ENCODE measurements at regions not wholly inside any gene's neighbourhood (a gene's known extent, or its start where the extent isn't known, plus 50 kb on each side); places are given as distances from the start of the nearest gene placed in this dataset.

DNA sequence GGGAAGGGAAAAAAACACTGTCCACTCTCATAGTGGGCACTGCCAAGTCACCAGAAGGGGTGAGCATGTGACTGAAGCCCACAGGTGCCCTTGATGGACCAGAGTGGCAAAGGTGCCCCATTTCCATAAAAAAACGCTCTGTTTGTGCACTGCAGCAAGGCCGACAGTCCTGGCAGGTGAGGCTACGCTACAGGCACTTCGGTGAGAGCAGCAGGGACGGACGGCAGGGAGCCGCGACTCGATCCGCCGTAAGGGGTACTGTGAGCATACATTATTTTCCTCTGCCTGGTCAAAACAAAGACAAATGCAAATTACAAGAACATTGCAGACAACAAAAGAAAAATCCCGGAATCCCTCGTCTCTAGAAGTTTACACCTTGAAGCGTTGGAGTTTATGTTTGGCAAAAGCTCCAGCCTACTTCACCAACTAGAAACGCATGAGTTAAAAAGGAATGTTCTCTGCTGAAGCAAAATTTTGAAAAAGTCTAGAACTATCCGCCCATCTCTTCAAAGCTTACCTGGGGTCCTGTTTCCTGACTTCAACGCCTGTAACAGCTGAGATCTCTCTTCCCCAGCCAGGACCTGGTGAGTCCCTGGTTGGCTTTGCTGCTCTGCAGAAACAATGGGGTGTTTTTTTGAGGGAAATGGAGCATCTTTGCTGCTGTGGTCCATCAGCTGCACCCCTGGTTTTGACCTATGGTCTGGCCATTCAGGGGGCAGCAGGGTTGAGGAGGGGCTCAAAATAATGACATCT lies 52.9 kb upstream of the RFLNA start (continued):
- TF ChIP-seq, protein P1, sequence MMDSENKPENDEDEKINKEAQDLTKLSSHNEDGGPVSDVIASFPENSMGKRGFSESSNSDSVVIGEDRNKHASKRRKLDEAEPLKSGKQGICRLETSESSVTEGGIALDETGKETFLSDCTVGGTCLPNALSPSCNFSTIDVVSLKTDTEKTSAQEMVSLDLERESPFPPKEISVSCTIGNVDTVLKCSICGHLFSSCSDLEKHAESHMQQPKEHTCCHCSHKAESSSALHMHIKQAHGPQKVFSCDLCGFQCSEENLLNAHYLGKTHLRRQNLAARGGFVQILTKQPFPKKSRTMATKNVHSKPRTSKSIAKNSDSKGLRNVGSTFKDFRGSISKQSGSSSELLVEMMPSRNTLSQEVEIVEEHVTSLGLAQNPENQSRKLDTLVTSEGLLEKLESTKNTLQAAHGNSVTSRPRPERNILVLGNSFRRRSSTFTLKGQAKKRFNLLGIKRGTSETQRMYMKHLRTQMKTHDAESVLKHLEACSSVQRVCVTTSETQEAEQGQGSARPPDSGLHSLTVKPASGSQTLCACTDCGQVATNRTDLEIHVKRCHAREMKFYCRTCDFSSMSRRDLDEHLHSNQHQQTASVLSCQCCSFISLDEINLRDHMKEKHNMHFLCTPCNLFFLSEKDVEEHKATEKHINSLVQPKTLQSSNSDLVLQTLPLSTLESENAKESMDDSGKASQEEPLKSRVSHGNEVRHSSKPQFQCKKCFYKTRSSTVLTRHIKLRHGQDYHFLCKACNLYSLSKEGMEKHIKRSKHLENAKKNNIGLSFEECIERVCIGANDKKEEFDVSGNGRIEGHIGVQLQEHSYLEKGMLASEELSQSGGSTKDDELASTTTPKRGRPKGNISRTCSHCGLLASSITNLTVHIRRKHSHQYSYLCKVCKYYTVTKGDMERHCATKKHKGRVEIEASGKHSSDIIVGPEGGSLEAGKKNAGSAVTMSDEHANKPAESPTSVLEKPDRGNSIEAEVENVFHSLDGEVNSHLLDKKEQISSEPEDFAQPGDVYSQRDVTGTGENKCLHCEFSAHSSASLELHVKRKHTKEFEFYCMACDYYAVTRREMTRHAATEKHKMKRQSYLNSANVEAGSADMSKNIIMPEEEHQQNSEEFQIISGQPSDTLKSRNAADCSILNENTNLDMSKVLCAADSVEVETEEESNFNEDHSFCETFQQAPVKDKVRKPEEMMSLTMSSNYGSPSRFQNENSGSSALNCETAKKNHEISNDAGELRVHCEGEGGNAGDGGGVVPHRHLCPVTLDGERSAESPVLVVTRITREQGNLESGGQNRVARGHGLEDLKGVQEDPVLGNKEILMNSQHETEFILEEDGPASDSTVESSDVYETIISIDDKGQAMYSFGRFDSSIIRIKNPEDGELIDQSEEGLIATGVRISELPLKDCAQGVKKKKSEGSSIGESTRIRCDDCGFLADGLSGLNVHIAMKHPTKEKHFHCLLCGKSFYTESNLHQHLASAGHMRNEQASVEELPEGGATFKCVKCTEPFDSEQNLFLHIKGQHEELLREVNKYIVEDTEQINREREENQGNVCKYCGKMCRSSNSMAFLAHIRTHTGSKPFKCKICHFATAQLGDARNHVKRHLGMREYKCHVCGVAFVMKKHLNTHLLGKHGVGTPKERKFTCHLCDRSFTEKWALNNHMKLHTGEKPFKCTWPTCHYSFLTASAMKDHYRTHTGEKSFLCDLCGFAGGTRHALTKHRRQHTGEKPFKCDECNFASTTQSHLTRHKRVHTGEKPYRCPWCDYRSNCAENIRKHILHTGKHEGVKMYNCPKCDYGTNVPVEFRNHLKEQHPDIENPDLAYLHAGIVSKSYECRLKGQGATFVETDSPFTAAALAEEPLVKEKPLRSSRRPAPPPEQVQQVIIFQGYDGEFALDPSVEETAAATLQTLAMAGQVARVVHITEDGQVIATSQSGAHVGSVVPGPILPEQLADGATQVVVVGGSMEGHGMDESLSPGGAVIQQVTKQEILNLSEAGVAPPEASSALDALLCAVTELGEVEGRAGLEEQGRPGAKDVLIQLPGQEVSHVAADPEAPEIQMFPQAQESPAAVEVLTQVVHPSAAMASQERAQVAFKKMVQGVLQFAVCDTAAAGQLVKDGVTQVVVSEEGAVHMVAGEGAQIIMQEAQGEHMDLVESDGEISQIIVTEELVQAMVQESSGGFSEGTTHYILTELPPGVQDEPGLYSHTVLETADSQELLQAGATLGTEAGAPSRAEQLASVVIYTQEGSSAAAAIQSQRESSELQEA (IDR thresholded peaks at IDR 0.05; ENCODE audit: low read depth) = no peak
- no peak for TF ChIP-seq DIDO1 (tag; IDR thresholded peaks at IDR 0.05; ENCODE audit: low read depth)
- TF ChIP-seq NUFIP1 (IDR thresholded peaks at IDR 0.05; ENCODE audit: partially characterized antibody) = no peak
- no peak for TF ChIP-seq SMARCC2 (IDR thresholded peaks at IDR 0.05; ENCODE audit: low read depth)
- TF ChIP-seq FOXJ2 (tag; IDR thresholded peaks at IDR 0.05) = no peak
- no peak for TF ChIP-seq ZNF408 (CRISPR knock-in tag; IDR thresholded peaks at IDR 0.05; ENCODE audit: low read depth)
